GM18873 (cell line): ENCODE measurements at regions not wholly inside any gene's neighbourhood (a gene's known extent, or its start where the extent isn't known, plus 50 kb on each side); places are given as distances from the start of the nearest gene placed in this dataset.
"Not testable (repeated sequence)": the region's sequence is repeated elsewhere in the genome, so short reads cannot be mapped to it uniquely, and the experiment has no call there.

Experiments used
- ATAC-seq: cut with Tn5 transposase; IDR thresholded peaks from one replicate; pipeline ENCODE4 v1.9.1; 2021; ENCODE audit warnings: mild to moderate bottlenecking, moderate library complexity, moderate number of reproducible peaks; ENCODE audit not compliant: unreplicated experiment, low FRiP score

GRCh38 chr13:54248306-54248705 lies 1219.7 kb downstream of the OLFM4 start:
- ATAC-seq, result no peak

- no peak for ATAC-seq
These were observed 1233.2 kb downstream of the OLFM4 start for GRCh38 chr13:54261856-54262255.

- no peak for ATAC-seq
These were observed 1235.3 kb downstream of the OLFM4 start for GRCh38 chr13:54263868-54264267.

- ATAC-seq, result not testable (repeated sequence)
These were observed 1238.6 kb downstream of the OLFM4 start for GRCh38 chr13:54267253-54267668.

- not testable (repeated sequence) for ATAC-seq
These were observed 1239.5 kb downstream of the OLFM4 start for GRCh38 chr13:54268013-54268695.

- ATAC-seq, result no peak
These were observed 1258.6 kb downstream of the OLFM4 start for GRCh38 chr13:54287062-54287764.

GRCh38 chr13:54301085-54301484 lies 1272.5 kb downstream of the OLFM4 start:
- ATAC-seq, result no peak

- no peak for ATAC-seq
These were observed 1276.8 kb downstream of the OLFM4 start for GRCh38 chr13:54305377-54305776.

- no peak for ATAC-seq
These were observed 1284.3 kb downstream of the OLFM4 start for GRCh38 chr13:54312885-54313284.

- ATAC-seq, result no peak
These were observed 1289.1 kb downstream of the OLFM4 start for GRCh38 chr13:54317722-54318121.

- ATAC-seq, result no peak
These were observed 1308.9 kb downstream of the OLFM4 start for GRCh38 chr13:54337540-54337939.

GRCh38 chr13:54347531-54347930 lies 1318.9 kb downstream of the OLFM4 start:
- ATAC-seq, result no peak

- no peak for ATAC-seq
These were observed 1327.6 kb downstream of the OLFM4 start for GRCh38 chr13:54356209-54356608.

GRCh38 chr13:54356849-54357248 lies 1328.2 kb downstream of the OLFM4 start:
- ATAC-seq, result no peak

GRCh38 chr13:54357284-54357933 lies 1328.8 kb downstream of the OLFM4 start:
- ATAC-seq, result no peak

GRCh38 chr13:54361460-54361859 lies 1332.8 kb downstream of the OLFM4 start:
- no peak for ATAC-seq

GRCh38 chr13:54366728-54367127 lies 1338.1 kb downstream of the OLFM4 start:
- ATAC-seq, result no peak

- ATAC-seq, result no peak
These were observed 1339.1 kb downstream of the OLFM4 start for GRCh38 chr13:54367639-54368271.

- ATAC-seq, result no peak
These were observed 1339.8 kb downstream of the OLFM4 start for GRCh38 chr13:54368387-54368786.

GRCh38 chr13:54373211-54373610 lies 1344.6 kb downstream of the OLFM4 start:
- ATAC-seq, result no peak

- no peak for ATAC-seq
These were observed 1350.8 kb downstream of the OLFM4 start for GRCh38 chr13:54379461-54379860.
